Endothelial cell of umbilical vein (primary cell): ENCODE measurements at regions not wholly inside any gene's neighbourhood (a gene's known extent, or its start where the extent isn't known, plus 50 kb on each side); places are given as distances from the start of the nearest gene placed in this dataset.

Experiments used
- BruUV-seq: library from RNA; stranded (reverse); fragments of 400-500 nt; replicated peaks from 2 replicates; lab custom pipeline; 2021; lab: Mats Ljungman, UMichigan
- CTCF ChIA-PET: fragments of 300-600, 350-600 bp; sonication (Branson Sonifier 250); formaldehyde crosslinking; loops from one replicate; lab custom pipeline; 2021; ENCODE audit warnings: antibody characterized with exemption, inconsistent platforms; lab: Charles Lee
- POLR2A ChIA-PET: fragments of 300-600, 350-600 bp; sonication (Branson Sonifier 250); formaldehyde crosslinking; loops from one replicate; lab custom pipeline; 2021; ENCODE audit warnings: antibody characterized with exemption, inconsistent platforms; lab: Charles Lee
- DNase-seq: peaks from one replicate; pipeline ENCODE4 v3.0.0-alpha.2; 2011; ENCODE audit warnings: low read depth, low spot score
- FAIRE-seq: peaks from 2 replicates; lab custom pipeline; 2011; peaks lifted over from hg19 to GRCh38; lab: Jason Lieb, UNC
- H2AFZ ChIP-seq: 2 replicates; pipeline ENCODE4 v1.6.0; 2012; ENCODE audit warnings: low read depth, low read length, control low read depth, inconsistent platforms
- H3K27ac ChIP-seq: 2 replicates; pipeline ENCODE4 v1.5.1; 2011; ENCODE audit warnings: low read depth, mild to moderate bottlenecking, control low read depth, low read length, moderate library complexity; ENCODE audit not compliant: insufficient read depth
- H3K27me3 ChIP-seq, 2 experiments: 2 replicates each; pipeline versions ENCODE4 v1.6.0 to v1.6.1; 2011; ENCODE audit warnings: low read length in 2 of 2, mixed read lengths in 1 of 2; ENCODE audit not compliant: control insufficient read depth in 2 of 2, insufficient read depth in 2 of 2
- H3K36me3 ChIP-seq, 2 experiments: 2 replicates in 1 of 2; 3 replicates in 1 of 2; pipeline ENCODE4 v1.5.1; 2011; ENCODE audit warnings: low read length in 2 of 2, mild to moderate bottlenecking in 1 of 2, moderate library complexity in 1 of 2; ENCODE audit not compliant: control insufficient read depth in 2 of 2, insufficient read depth in 2 of 2; ENCODE audit errors: extremely low read depth in 1 of 2
- H3K4me1 ChIP-seq: 3 replicates; pipeline ENCODE4 v1.5.1; 2011; ENCODE audit warnings: mild to moderate bottlenecking, low read length; ENCODE audit not compliant: control insufficient read depth, insufficient read depth; ENCODE audit errors: extremely low read depth
- H3K4me2 ChIP-seq: 2 replicates; pipeline ENCODE4 v1.6.1; 2011; ENCODE audit warnings: low read length, control low read depth, mixed read lengths; ENCODE audit not compliant: insufficient read depth
- H3K4me3 ChIP-seq, 3 experiments: fragments of 200-600 bp in 1 of 3; sonication (generic), shearing (Covaris generic) in 1 of 3; replicated peaks in 1 of 3; 2 replicates each; pipeline ENCODE4 v1.5.1; 2011 to 2016; ENCODE audit warnings: control low read depth in 3 of 3, low read length in 3 of 3, mild to moderate bottlenecking in 2 of 3, inconsistent platforms in 1 of 3, low read depth in 1 of 3, moderate library complexity in 1 of 3; ENCODE audit not compliant: insufficient read depth in 1 of 3
- H3K79me2 ChIP-seq: 2 replicates; pipeline ENCODE4 v1.6.0; 2012; ENCODE audit warnings: low read length, inconsistent platforms; ENCODE audit not compliant: control insufficient read depth, insufficient read depth
- H3K9ac ChIP-seq: replicated peaks from 2 replicates; pipeline ENCODE3; 2011; ENCODE audit warnings: low read length, control low read depth; ENCODE audit not compliant: insufficient read depth; ENCODE audit errors: extremely low read depth
- H3K9me1 ChIP-seq: replicated peaks from 3 replicates; pipeline ENCODE4 v1.6.0; 2011; ENCODE audit warnings: mild to moderate bottlenecking, low read length; ENCODE audit not compliant: control insufficient read depth, insufficient read depth; ENCODE audit errors: extremely low read depth
- H3K9me3 ChIP-seq: replicated peaks from 2 replicates; pipeline ENCODE4 v1.5.1; 2012; ENCODE audit warnings: low read length, inconsistent platforms; ENCODE audit not compliant: control insufficient read depth, insufficient read depth
- H4K20me1 ChIP-seq: replicated peaks from 2 replicates; pipeline ENCODE3; 2011; ENCODE audit warnings: mild to moderate bottlenecking, low read length; ENCODE audit not compliant: control insufficient read depth, insufficient read depth; ENCODE audit errors: extremely low read depth
- CTCF ChIP-seq, 2 donors: IDR thresholded peaks; 1 replicate in 1 of 2; 2 replicates in 1 of 2; pipeline ENCODE4 v1.5.1; 2011; ENCODE audit warnings: low read length in 2 of 2, mild to moderate bottlenecking in 2 of 2, moderate library complexity in 2 of 2, control low read depth in 1 of 2, inconsistent platforms in 1 of 2, low read depth in 1 of 2; ENCODE audit not compliant: insufficient read depth in 1 of 2; ENCODE audit errors: extremely low read depth in 1 of 2
- EZH2 ChIP-seq: IDR thresholded peaks from 2 replicates; pipeline ENCODE4 v1.6.1; 2012; ENCODE audit warnings: borderline replicate concordance, low read depth, mild to moderate bottlenecking, moderate library complexity, low read length, inconsistent platforms; ENCODE audit not compliant: severe bottlenecking
- FOS ChIP-seq: IDR thresholded peaks from 2 replicates; pipeline ENCODE4 v1.6.1; 2011; ENCODE audit warnings: mild to moderate bottlenecking, low read length, moderate library complexity, borderline replicate concordance; ENCODE audit not compliant: insufficient read depth
- GATA2 ChIP-seq: IDR thresholded peaks from 2 replicates; pipeline ENCODE4 v1.7.0; 2011; ENCODE audit warnings: low read depth, mild to moderate bottlenecking, moderate library complexity, mixed read lengths, low read length; ENCODE audit not compliant: insufficient read length, insufficient read depth
- JUN ChIP-seq: IDR thresholded peaks from 2 replicates; pipeline ENCODE4 v1.6.1; 2011; ENCODE audit warnings: borderline replicate concordance, low read depth; ENCODE audit not compliant: insufficient read length, insufficient read depth
- MAX ChIP-seq: IDR thresholded peaks from 2 replicates; pipeline ENCODE4 v1.6.1; 2011; ENCODE audit not compliant: insufficient read depth, insufficient read length
- MYC ChIP-seq: IDR thresholded peaks from one replicate; pipeline ENCODE4 v1.6.1; 2011; ENCODE audit warnings: mild to moderate bottlenecking, low read depth, low read length
- POLR2A ChIP-seq: IDR thresholded peaks from 2 replicates; pipeline ENCODE4 v1.6.1; 2012; ENCODE audit warnings: low read depth, mild to moderate bottlenecking, control low read depth, low read length
- POLR2AphosphoS5 ChIP-seq: IDR thresholded peaks from 2 replicates; pipeline ENCODE4 v1.6.1; 2012; ENCODE audit warnings: low read depth, mild to moderate bottlenecking, control low read depth, low read length, moderate library complexity; ENCODE audit not compliant: insufficient read depth
- dilution Hi-C: fragments of 300-500 bp; cut with MboI; formaldehyde crosslinking; loops from one replicate; pipeline ENCODE4 v1.15.0; 2019; ENCODE audit warnings: low sequenced_read_pairs; ENCODE audit not compliant: extremely low pct_ligation_motif_present
- intact Hi-C: fragments of 100-400 bp; cut with micrococcal nuclease; formaldehyde crosslinking; loops from one replicate; pipeline ENCODE4 v1.10.0; 2022

- H3K9ac ChIP-seq = no peak overlapping the region
- H3K4me3 ChIP-seq = no peak overlapping the region
- FAIRE-seq = no peak
- POLR2A ChIA-PET = no interaction called here
- H3K9me3 ChIP-seq = no peaks in the 10 kb centered on the region
- dilution Hi-C loops = no loop called here
- no peaks in the 10 kb centered on the region for H3K9me1 ChIP-seq
- no peaks in the 10 kb centered on the region for H3K4me1 ChIP-seq
- intact Hi-C loops = no loop called here
- H2AFZ ChIP-seq = no peak overlapping the region
- no peaks in the 10 kb centered on the region for H3K27me3 ChIP-seq
- no TSS peak for BruUV-seq
- H3K27ac ChIP-seq = no peak overlapping the region
- TF ChIP-seq FOS (no peak), JUN (no peak), POLR2AphosphoS5 (no peak)
- H4K20me1 ChIP-seq = no peaks in the 10 kb centered on the region
- no peaks in the 10 kb centered on the region for H3K36me3 ChIP-seq
- DNase-seq = no peak
- H3K4me2 ChIP-seq = no peak overlapping the region
- no peaks in the 10 kb centered on the region for H3K79me2 ChIP-seq
- CTCF ChIA-PET = no interaction called here
Measured at GRCh38 chr20:43379239-43379917, 78.3 kb upstream of the SRSF6 start.

GRCh38 chr20:43376831-43377230 is 80.9 kb upstream of the SRSF6 start:
- intact Hi-C loops = no loop called here
- dilution Hi-C loops = no loop called here
- DNase-seq (no peak), FAIRE-seq (no peak)
- no peak overlapping the region for H3K4me2 ChIP-seq
- H3K9ac ChIP-seq = no peak overlapping the region
- H3K4me3 ChIP-seq = no peak overlapping the region
- no peaks in the 10 kb centered on the region for H3K4me1 ChIP-seq
- no peaks in the 10 kb centered on the region for H3K27me3 ChIP-seq
- ChIA-PET CTCF (no interaction called here), POLR2A (no interaction called here)
- H3K36me3 ChIP-seq = no peaks in the 10 kb centered on the region
- no peaks in the 10 kb centered on the region for H3K79me2 ChIP-seq
- no TSS peak for BruUV-seq
- H4K20me1 ChIP-seq = no peaks in the 10 kb centered on the region
- no peaks in the 10 kb centered on the region for H3K9me3 ChIP-seq
- H2AFZ ChIP-seq = no peak overlapping the region
- no peak overlapping the region for H3K27ac ChIP-seq
- no peaks in the 10 kb centered on the region for H3K9me1 ChIP-seq
- TF ChIP-seq JUN = no peak
- TF ChIP-seq MAX = no peak
- no peak for TF ChIP-seq GATA2
- no peak for TF ChIP-seq MYC
- no peak for TF ChIP-seq POLR2A
- TF ChIP-seq FOS = no peak
- no peak for TF ChIP-seq POLR2AphosphoS5
- no peak for TF ChIP-seq EZH2
- no peak for TF ChIP-seq CTCF (IDR thresholded peaks at IDR 0.05; ENCODE audit: extremely low read depth in 1 of 2, insufficient read depth in 1 of 2, low read depth in 1 of 2, low read length in 2 of 2)
